ENCODE measurements at regions not wholly inside any gene's neighbourhood (a gene's known extent, or its start where the extent isn't known, plus 50 kb on each side); places are given as distances from the start of the nearest gene placed in this dataset.
A peak's percentile ranks its signal among the peaks of the same experiment; 100 is the strongest.
"Not testable (repeated sequence)": the region's sequence is repeated elsewhere in the genome, so short reads cannot be mapped to it uniquely, and the experiment has no call there.

GRCh38 chr3:16056217-16056616 lies 118.3 kb upstream of the GALNT15 start:
- DNase-seq = no peak

- DNase-seq = no peak
Measured at GRCh38 chr3:16058521-16058920, 116.0 kb upstream of the GALNT15 start.

DNA sequence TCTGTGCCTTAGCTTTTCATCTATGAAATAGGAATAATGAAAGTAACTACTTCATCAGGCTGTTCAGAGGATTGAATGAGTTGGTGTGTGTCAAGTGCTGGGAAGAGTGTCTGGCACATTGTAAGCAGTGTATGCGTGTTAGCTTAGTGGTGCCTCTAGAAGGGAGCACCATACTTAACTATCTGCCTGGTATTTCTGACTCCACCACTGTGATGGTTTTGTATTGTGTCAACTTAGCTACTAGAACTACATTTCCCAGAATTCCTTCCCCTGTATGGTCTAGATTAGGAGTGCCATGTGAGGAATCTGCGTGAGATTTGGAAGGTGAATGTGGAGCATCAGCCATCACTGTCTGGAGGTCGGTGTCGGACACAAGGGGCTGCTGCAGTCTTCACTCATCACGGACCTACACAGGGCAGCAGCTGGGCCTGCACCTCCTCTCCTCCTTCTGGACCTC lies 115.4 kb upstream of the GALNT15 start:
- no peak for DNase-seq

DNA sequence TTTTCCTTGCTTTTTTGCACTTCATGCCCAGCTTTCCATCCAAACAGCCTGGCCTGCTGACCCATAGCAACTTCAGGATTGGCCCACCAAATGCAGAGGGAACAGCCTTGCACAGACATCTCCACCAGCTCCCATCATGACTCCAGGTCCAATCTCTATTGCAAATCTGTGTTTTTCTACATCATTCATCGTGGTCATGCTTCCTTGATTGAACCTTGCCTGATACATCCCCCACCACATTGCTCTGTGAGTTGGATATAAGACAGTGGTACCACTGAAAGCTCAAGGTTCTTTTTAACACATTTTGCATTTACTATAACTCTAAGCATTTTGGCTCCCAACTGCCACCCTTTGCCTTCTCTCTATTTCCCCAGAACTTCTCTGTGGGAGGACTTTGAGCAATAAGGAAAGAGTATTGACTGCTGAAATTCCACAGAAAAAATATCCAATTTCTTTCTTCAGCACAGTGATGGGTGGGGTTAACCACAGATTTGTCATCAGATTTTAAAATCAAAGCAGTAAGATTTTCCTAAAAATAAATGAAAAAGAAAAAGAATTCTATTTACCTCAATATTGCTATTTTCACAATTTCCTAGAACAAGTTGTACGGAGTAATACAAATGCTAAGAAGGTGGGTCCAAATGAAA lies 114.6 kb upstream of the GALNT15 start:
- DNase-seq = no peak

DNA sequence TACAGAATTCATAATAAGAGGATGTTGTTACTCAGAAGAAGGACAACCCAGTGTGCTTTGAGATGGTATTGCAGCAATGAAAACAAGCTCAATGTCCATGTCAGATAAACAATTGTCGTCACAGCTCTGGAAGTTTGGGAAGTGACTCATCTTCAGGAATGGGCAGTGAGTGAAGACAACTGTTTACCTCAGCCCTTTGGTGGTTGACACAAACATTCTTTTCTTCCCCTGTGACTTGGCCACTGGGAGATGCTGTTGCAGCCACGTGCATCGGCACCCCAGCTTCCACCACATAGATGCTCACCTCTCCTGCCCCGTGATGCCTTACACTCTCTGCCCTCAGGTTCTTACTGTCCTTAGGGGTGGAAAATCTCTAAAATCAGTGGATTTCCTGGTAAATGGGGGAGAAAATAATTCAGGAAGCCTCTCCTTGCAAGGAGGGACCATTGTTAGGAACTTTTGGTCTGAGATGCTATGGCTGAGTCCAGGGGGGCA lies 114.1 kb upstream of the GALNT15 start:
- no peak for DNase-seq

DNA sequence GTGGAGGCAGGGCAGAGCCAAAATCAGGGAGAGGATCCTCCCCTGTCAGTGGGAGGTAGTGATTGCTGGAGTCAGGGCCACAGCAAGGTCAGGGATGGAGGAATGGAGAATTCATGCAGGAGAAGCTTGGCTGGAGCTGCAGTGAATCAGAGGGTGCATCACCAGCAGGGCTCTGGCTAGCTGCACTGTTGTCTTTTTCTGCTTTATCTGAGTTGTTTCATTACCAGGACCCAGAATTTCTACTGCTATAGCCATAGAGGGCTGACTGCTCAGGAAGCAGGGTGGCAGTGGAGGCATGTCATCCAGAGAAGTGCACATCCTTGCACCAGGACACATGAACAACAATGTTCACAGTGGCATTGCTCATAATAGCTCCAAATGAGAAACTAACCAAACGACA lies 113.5 kb upstream of the GALNT15 start:
- no peak for DNase-seq

DNA sequence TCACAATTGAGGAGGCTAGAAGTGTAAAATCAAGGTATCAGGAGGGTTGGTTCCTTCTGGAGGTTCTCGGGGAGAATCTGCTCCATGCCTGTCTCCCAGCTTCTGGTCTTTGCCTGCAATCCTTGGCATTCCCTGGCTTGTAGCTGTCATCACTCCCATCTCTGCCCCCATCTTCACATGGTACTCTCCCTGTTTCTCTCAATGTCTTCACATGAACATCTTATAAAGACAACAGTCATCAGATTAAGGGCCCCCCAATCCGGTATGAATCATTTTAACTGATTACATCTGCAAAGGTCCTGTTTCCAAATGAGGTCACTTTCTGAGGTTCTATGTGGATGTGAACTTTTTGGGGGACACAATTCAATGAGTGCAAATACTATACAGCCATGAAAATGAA lies 113.0 kb upstream of the GALNT15 start:
- DNase-seq = no peak

- no peak for DNase-seq
Measured at GRCh38 chr3:16063603-16064002, 110.9 kb upstream of the GALNT15 start.

- DNase-seq = no peak
Measured at GRCh38 chr3:16064642-16065414, 109.7 kb upstream of the GALNT15 start.

GRCh38 chr3:16066545-16066944 lies 107.9 kb upstream of the GALNT15 start:
- no peak for DNase-seq

- DNase-seq = no peak
Measured at GRCh38 chr3:16066975-16067374, 107.5 kb upstream of the GALNT15 start.

DNA sequence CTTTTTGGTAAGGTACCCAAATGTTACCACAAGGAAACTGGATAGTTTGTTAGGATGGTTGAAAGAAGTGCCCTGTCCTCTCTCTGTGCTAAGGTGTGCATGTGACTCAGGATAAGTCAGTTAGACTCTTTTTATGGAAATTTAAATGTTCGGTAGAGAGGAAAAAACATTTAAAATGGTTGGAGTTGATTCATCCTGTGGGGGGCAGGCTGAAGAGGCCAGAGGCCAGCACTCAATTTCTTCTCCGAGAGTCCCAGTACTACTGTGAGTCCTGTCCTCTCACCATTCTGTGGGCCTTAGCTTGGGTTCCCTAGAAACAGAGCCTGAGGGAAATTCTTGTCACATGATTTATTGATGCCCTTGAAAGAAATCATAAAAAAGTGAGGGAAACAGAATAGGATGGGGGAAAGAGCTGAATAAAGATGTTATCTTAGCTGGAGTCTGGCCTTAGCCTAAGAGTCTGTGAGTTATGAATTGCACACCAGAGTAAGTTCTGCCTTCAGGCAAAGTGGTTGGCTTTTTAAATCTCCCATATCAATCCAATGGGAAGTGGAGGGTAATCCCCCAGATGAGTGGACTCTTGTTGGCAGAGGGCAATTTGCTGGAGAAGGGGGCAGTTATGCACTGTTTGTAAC lies 106.5 kb upstream of the GALNT15 start:
- peak; percentile 1 for DNase-seq

GRCh38 chr3:16069149-16069922 lies 105.1 kb upstream of the GALNT15 start:
- DNase-seq = no peak

DNA sequence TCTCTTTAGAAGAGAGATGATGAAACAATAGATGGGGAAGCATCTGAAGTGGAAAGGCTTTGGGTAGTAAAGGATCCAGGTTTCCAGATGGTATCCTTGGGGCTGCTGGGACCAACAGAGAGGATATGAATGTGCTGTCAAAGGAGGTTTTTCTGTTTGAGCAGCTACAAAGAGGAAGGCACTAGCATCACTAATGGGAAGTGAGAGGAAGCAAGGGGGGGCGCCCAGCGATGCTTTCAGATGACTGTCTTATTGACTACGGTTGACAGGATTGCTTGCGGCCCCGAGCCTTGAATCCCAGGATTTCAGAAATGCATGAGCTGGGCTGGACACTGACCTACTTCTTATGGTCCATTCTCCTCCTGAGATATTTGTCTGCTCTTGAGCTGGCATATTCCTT lies 103.8 kb upstream of the GALNT15 start:
- no peak for DNase-seq

GRCh38 chr3:16071206-16071605 lies 103.3 kb upstream of the GALNT15 start:
- DNase-seq = peak; percentile 25

DNA sequence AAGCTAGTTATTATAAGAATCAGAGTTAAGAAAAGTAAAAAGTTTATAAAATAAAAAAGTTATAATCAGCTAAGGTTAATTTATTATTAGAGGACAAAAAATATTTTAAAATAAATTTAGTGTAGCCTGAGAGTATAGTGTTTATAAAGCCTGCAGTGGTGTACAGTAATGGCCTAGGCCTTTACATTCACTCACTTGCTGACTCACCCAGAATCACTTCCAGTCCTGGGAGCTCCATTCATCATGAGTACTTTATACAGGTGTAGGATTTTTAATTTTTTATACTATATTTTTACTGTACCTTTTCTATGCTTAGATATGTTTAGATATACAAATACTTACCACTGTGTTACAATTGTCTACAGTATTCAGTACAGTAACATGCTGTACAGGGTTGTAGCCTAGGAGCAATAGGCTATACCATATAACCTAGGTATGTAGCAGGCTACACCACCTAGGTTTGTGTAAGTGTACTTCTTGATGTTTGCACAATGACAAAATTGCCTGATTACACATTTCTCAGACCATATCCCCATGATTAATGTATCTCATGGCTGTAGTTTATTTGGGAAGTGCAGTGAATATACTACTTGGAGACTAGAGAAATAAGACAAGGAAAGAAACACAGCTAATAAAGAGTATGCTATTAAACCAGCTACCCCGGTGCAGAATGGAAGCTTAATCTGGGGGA lies 101.9 kb upstream of the GALNT15 start:
- no peak for DNase-seq

GRCh38 chr3:16073203-16073602 lies 101.3 kb upstream of the GALNT15 start:
- DNase-seq = peak; percentile 4

- not testable (repeated sequence) for DNase-seq
Measured at GRCh38 chr3:16073990-16074671, 100.3 kb upstream of the GALNT15 start.

- no peak for DNase-seq
Measured at GRCh38 chr3:16075647-16076046, 98.8 kb upstream of the GALNT15 start.

DNA sequence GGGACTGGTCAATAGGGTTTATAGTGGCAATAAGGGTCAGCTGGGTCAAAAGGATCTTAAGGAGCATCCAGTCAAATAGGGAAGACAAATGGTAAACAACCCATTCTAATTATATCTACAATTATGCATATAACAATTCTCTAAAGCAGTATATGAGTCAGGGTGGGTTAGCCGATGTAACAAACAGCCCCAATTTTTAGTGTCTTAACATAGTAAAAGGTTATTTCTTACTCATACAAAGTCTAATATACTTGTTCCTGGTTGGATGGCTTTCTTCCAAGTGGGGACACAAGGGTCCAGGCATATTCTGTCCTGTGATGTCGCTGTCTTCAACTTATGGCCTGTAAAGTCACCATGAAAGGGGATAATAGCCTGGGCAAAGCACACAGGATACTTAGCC lies 97.9 kb upstream of the GALNT15 start:
- no peak for DNase-seq

DNA sequence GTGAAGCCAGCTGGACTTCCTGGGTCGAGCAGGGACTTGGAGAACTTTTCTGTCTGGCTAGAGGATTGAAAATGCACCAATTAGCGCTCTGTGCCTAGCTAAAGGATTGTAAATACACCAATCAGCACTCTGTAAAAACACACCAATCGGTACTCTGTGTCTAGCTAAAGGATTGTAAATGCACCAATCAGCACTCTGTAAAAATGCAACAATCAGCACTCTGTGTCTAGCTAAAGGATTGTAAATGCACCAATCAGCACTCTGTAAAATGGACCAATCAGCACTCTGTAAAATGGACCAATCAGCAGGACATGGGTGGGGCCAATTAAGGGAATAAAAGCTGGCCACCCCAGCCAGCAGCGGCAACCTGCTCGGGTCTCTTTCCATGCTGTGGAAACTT lies 97.3 kb upstream of the GALNT15 start:
- not testable (repeated sequence) for DNase-seq

DNA sequence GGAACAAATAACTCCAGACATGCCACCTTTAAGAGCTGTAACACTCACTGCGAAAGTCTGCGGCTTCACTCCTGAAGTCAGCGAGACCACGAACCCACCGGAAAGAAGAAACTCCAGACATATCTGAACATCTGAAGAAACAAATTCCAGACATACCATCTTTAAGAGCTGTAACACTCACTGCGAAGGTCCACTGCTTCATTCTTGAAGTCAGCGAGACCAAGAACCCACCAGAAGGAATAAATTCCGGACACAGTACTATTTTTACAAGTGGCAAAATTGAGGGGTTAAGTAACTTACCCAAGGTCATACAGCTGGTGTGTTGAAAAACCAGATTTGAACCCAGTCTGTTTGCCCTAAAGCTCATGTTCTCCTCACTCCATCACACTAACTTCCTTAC lies 96.8 kb upstream of the GALNT15 start:
- DNase-seq = not testable (repeated sequence)
